Left renal cortex interstitium (tissue), 4 donors: ENCODE measurements at regions not wholly inside any gene's neighbourhood (a gene's known extent, or its start where the extent isn't known, plus 50 kb on each side); places are given as distances from the start of the nearest gene placed in this dataset.

Experiments used
- DNase-seq, 4 donors: peaks; one replicate each; pipeline ENCODE4 v3.0.0-alpha.2; 2013; ENCODE audit warnings: low read depth in 4 of 4, low spot score in 2 of 4, missing footprints in 1 of 4

DNA sequence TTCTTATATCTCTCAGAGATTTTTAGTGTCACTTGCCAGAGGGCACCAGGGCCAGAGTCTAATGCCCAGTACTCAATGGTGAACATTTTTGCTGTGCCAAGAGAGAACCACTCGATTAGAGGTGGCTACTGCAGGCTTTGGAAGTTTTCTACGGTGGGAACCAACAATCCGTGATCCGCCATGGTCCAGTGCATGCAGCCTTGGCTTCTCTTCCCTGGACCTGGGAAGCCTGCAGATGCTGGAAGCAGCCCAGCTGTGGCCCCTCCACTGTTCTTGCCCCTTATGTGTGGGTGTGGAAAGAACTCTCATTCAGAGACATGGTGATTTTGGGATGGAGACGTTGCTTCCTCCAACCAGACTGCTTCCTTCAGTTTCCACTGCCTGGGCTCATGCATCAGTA is 224.2 kb downstream of the TSHZ3 start:
- DNase-seq = no peak

DNA sequence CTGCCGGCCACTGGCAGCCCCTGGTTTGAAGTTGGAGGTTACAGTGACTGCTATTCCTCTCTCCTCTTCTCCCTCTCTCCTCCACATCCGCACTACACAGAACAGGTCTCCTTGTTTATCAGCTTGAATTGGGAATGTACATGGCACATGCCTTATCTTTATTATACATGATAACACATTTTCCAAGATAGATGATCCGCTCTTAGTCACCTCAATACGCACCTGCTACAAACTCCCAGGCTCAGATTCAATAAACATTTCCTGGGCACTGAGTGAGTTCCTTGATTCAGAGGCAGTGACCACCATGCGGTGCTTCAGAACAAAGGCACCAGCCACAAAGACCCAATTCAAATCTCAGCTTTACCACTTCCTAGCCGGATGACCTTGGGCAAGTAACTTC is 227.7 kb downstream of the TSHZ3 start:
- no peak for DNase-seq

DNA sequence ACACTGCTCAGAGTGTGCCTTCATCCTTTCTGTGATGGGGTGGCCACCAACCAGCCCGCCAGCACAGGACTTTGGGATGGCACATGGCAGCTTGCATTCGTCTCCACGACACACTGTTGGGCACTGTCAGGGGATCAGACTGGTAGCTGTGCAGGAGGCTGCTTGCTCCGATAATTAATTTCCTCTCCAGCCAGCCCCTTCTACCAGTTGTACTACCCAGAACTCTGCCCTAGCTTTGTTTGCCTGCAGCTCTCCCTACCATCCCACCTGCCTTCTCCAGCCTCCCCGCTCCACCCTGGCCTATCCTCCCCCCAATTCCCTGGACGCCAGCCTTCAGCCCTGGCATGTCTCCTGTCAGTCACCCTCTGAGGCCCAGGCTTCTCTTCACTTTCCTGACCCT is 228.3 kb downstream of the TSHZ3 start:
- DNase-seq = no peak

DNA sequence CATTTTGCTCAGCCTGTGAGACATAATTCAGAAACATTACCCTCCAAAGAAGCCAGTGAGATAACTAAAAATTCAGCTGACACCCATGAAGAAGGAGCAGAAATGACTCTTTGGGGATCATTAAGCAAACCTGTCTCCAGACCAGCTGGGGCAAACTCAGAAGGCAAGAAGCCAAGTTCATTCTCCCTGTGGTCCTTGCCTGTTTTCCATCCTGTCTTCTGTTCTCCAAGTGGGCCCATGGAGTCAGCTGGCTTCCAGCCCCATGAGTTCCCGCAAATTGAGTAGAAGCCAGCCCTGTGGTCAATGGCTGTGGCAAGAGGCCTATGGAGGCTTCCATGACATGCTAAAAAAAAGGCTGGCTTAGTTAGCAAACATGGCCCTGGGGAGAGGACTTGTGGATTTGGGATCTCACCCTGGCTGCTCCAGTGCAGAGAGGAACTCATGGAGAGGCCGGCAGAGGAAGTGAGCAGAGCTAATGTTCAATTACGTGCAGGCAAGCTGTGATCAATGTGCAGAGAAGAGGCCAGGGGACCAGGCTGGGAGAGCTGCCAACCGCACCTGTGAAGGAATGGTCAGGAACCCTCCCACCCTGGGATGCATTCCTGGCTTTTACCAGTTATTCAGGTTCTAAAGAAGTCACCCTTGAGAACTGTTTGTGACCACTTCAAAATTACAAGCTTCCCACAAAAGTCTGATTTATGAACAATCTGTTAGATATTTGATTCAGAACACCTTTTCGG is 229.1 kb downstream of the TSHZ3 start:
- no peak for DNase-seq

DNA sequence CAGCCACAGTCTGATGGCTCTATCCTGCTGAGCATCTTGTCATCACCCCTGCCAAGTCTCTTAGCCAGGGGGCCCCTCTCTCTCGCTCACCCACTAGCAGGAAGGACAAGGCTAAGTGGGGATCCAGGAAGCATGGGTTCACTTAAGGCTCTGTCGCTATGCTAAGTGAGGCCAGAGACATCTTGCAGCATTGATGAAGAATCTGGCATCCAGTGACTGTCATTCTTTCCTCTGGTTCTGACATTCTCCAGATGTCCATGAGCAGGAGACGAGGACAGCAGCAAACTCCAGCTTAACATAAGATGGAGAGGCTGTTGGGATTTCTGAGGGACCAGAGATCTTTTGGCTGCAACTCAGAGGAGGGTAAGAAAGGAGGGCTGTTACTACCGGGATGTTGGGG is 230.2 kb downstream of the TSHZ3 start:
- no peak for DNase-seq

DNA sequence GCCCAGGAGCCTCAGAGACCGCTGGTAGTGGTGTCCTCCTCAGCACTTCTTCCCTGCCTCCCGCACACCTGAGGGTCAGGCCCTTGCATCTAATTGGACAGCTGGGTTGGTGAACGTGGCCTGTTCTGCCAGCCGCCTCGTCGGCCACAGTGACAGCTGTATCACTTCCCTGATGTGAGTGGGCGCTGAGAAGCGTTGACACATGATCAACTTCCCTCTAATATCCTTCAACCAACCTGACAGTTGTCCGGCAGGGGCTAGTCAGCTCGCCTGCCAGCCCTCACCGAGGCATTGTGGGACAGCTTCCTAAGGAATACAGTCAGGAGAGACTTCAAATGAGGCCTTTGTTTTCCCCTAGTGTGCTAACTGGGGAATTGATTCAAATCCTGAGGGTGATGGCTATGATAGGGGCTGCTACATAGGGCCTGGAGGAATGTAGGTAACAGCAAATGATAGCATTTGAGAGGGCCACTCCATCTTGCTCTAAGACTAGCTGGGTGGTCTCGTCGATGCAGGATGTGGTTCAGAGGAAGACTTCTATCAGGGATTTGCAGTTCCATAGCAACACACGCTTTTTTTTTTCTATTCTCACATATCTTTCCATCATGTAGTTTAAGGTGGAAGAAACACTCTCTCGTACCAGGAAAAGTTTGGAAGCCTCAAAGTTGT is 230.8 kb downstream of the TSHZ3 start:
- no peak for DNase-seq

DNA sequence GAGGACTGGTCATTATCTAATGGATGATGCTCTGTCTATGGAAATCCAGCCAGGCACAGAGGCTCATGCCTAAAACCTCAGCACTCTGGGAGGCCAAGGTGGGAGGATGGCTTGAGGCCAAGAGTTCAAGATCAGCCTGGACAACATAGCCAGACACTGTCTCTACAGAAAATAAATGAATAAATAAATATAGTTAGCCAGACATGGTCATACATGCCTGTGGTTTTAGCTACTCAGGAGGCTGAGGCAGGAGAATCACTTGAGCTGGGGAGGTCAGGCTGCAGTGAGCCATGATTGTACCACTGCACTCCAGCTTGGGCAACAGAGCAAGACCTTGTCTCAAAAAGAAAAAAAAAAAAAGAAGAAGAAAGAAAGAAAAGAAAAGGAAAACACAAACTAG is 234.7 kb downstream of the TSHZ3 start:
- no peak for DNase-seq

DNA sequence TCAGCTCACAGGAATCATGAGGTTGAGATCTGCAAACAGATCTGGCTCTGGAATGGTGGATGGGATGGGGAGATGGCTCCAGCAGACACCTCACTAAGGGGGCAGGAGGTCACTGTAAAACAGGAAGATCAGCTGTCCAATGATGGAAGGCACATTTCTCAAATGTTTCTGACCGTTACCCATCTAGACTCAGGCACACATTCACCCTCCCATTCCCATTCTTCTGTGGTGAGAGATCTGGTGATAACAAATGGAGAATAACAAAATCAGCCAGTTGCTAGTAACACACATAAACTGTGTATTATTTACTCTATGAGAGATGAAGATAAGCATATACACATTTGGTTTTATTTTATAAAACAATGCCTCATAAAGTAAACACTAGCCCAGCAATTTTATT is 235.9 kb downstream of the TSHZ3 start:
- DNase-seq = no peak

DNA sequence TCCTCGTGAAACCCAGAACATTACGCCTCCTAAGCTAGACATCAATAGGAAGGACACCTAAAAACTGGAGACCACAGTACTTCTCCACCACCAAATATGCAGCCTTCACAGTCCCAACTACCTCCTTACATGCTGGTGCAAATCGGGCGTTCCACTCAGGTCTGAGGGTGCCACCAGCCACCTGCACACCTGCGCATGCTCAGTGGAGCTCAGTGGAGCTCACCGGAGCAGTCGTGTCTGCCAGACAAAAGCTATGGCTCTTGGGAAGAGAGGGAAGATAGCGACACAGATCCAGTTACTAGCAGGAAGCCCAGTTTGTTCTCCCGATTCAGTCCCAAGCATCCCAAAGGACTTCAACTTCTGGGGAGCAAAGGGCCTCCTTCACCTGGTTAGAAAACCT is 237.1 kb downstream of the TSHZ3 start:
- DNase-seq = no peak

DNA sequence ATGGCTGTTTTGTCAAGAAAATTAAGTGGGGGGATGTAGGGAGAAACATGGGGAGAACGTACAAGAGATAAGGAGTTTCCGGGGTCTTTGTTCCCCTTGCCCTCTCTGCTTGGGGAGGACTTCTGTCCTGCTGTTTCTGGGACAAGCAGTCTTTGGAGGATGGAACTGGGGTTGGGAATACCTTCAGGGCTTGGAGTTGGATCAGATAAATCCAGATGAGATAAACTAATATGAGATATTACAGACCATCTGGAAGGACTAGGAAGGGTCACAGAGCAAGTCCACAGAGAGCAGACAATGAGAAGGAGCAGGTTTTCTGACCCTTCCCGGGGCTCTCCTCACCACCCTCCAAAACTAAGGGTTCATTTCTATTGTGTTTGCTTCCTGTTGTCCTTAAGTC is 237.5 kb downstream of the TSHZ3 start:
- no peak for DNase-seq

DNA sequence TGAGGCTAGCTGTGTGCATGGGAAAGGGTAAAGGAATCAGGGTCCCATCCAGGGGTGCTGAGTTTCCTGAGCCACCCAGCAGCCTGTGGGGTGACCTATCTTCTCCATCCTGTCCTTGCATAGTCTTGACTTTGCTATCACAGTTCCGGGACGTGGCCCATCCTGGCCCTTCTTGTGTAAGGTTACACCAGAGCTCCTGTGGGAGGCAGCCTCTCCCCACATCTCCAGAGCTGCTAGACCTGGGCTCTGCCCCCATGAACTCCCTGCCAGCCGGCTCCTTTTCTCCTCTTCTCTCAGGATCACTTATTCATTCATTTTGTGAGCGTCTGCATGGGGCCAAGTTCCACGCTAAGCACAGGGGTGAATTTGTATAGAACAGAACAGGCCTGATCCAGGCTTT is 238.9 kb downstream of the TSHZ3 start:
- DNase-seq = no peak

DNA sequence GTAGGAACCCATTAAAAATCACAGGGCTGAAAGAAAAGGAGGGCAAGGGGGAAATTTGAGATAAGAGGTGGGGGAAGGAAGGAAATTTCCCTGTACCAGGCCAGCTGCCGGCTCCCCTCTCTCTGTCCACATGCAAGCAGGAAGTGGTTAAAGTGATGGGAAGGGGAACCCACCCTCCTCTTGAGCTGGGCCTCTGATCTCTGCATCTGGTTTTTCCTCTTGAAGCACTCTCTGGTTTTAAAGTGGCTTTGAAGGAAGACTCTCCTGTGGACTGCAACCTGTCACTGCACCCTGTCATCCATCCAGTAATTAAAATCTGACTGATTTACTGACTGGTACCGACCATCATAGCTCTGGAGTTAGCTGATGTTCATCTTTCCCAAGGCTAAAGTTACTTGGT is 239.6 kb downstream of the TSHZ3 start:
- no peak for DNase-seq

DNA sequence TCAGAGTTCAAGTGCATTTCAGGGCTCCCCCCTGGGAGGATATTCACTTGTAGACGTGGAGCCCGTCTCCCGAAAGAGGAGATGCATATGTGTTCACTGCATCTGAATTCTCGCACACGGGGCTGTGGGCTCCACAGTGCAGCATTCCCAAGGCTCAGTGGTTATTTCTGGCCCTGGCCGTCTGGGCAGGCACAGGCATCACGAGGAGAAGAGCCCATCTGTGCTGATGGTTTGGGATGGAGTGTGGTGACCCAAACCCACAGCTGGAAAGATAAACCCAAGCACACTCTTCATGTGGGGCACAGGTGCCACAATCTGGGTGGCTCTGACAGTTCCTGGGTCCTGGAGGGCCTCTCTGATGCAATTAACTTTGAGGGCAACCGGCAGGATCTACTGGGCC is 242.1 kb downstream of the TSHZ3 start:
- no peak for DNase-seq

DNA sequence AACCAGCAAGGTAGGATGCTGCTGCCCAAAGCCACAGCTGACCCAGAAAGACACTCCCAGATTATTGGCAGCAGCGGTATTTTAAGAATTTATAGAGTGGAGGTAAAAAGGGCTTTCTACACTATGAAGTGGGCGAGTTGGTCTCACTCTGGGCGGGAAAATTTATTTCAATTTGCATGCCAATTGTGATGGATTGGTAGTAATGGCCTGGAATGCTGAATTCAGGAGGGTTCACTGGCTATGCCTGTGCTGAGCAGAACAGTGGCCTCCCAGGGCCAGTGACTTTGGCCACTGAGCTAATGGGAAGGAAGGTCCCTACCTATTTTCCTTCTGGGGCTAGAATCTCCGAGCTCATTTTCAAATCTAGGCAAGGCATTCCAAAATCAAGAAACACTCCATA is 243.5 kb downstream of the TSHZ3 start:
- DNase-seq = no peak

DNA sequence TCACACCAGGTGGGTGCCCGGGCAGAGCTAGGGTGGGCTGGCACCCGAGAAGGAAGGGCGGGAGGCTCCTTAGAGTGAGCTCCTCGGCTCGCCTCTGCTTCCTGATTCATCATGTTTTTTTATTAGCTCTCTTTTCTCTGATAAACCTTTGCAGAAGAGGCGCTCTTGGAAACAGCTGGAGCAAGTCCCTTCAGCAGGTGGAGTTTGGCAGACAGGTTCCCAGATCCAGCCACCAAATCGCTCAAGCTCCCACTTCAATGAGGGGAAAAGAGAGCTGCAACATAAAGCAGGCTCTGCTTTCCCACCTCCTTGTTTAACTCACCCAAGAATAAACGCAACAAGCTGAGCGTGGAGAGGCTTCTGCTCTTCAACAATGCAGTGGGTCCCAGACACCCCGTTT is 244.8 kb downstream of the TSHZ3 start:
- no peak for DNase-seq

DNA sequence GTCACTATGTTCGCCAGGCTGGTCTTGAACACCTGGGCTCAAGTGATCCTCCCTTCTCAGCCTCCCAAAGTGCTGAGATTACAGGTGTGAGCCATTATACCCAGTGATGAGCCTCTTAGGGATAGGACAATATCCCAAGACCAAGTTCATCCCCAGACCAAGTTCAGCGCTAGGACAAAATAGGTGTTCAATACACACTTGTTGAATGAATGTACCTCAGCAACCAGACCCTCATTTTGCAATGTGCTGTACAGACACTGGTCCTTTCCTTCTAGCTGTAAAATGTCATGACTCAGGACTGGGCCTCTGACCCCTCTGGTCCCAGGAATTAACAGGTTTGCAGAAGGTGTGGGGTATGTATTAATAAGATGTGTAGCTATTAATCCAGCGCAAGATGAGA is 246.0 kb downstream of the TSHZ3 start:
- no peak for DNase-seq

DNA sequence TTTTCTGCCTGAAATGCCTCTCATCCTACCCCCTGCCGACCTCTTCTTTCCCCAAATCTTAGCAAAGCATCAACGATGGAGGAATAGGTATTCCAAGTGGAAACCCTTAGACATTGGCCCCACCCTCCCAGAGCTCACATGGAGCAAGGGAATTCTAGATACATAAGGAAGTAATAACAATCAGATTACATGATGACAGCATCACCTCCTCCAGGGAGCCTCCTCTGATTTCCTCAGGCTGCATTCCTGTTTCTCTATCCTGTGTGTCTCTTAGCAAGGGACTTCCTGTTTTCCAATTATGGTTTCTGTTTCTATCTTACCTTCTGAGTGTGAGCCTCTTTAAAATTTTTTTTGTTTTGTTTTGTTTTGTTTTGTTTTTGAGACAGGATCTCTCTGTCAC is 246.6 kb downstream of the TSHZ3 start:
- no peak for DNase-seq

DNA sequence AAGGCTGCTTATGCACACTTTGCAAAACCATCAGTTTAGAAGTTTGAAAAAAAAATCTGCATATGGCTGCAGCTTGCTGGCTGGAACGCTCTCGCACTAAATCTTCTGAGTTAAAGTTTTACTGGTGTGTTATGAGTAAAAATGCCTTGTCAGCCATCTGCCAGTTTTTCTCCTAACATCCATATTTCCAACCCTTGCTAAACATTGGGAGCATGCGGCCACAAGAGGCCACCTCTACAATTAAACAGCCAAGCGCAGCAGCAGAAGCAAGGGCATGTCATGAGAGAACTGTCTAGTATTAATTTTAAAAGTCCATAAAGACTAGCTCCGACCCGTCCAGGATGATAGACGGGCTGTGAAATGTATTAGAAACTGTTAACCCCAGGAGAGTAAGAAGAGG is 248.3 kb downstream of the TSHZ3 start:
- no peak for DNase-seq

DNA sequence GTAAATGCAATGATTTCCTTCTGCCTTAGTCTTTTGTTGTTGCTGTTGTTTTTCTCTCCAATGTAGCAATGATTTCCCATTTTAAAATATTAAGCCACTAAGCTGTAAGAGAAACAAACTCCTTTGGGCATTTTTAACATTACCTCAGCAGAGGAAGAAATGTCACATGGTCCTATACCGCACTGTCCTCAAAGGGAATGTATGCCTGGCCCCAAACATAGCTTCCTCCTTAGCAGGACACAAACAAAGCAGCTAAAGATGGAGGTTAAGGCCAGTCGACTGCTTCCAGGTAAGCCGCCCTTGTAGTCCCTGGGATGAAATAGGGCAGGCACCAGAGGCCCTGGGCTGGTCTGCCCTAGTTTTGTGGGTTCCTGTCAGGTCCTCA is 249.0 kb downstream of the TSHZ3 start:
- no peak for DNase-seq

DNA sequence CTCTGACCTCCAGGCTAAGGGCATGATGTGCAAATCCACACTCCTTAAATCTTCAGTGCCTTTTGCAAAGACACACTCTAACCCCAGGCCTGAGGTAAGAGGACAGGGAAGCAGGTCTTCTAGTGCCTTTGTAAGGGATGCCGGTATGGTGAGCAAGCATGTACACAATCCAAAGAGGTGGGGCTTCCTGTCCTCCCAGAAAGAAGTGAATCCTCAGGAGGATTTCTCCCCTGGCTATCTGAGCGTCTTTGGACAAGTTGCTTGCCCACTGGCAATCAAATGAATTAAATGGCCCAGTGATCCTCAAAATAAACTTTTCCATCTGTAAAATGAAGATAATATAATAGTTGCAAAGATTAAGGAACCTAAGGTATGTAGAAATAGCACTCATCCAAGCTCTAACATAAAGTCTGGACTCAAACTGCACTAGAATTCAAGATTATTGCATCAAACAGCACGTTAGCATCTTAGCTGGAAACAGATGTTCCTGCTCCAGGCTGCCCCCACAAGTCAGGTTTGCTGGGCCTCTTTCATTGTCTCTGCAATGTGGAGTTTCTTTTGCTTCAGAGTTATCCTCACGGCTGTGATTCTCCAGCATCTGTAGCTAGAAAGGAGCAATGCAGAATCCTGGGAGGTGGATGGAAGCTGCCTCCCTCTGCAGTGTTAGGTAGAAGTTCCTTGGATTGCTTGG is 249.6 kb downstream of the TSHZ3 start:
- no peak for DNase-seq

DNA sequence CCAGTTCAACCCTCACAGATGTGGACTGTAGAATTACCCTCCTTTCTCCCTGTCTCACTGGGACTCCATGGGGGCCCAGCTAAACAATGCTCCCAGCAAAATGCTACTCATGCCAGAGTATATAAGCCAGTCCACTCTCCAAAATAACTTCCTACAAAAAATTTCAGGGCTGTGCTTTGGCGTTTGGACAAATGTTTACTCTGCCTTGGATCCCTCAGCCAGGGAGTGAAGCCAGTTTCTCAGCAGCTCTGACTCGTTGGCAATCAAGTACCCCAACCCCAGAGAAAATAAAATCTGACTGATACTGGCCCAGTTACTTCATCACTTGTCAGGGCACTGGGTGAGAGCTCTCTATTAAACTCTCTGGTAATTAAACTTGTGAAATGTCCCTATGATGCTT is 250.4 kb downstream of the TSHZ3 start:
- no peak for DNase-seq

DNA sequence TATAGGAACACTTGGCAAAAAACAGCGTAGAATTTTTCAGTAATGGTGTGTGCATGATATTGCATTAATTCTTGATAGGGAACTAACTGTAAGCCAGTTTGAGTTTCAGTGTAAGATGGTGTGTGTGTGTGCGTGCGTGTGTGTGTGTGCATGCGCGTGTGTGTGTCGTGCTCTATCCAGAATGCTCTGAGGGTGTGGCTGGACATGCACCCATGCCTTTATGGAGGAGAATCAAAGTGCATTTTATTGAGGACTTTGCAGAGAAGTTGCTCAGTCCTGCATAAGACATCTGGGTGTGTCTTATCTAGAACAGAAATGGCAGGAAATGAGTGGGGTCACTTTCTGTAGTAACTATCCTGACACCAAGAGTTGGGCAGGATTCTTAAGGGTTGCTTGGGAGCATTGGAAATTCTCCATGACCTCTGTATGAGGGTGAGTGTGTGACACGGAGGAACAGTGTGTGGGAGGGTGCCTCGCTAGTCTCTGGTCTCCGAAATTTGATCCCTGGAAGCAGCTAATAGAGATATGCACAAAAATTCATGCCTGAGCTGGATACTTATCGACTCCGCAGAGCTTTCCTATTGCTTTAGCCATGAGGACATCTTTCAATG is 252.2 kb downstream of the TSHZ3 start:
- DNase-seq = no peak
